ENCODE measurements at regions not wholly inside any gene's neighbourhood (a gene's known extent, or its start where the extent isn't known, plus 50 kb on each side); places are given as distances from the start of the nearest gene placed in this dataset.

DNA sequence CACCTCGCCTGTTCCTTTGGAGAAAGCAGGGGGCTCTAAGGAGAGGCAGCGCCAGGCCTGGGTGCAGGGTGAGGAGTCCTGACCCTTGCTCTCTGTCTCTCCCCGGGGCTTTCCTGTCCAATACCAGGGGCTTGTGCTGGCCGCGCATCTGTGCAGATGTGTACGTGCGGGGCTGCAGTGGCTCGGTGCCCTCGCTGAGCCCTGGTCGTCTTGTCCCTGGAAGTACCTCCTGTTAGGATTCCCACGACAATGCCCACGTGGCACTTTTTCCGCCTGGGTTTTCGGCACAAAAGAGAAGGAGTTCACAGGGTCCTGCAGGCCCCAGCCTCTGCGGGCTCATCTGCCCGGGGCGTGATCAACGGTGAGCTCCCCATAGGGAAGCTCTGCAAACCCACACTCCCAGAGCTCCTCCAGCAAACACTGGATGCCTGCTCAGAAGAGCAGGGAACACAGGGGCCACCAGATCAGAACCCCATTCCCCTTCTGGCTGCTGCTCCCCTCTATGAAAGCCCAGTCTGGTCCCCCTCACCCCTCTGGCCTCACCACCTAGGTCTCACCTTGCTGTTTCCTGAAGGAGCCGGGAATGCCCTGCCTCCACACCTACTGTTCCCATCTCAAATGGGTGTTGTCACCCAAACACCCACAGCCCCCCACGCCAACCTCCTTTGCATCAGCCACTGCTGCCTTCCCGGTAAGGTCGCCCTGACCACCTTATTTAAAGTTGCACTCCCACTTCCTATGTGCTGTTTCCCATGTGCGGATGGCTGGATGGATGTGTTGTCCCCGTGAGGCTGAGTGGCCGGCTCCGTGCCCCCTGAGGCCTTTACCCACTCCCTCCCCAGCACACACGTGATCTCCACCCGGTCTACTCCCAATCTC is 62.6 kb upstream of the PRR20G start:
- Histone ChIP-seq H3K27ac (ENCODE audit: low read depth, low read length) (no peak overlapping the region), H3K9ac (ENCODE audit: extremely low read depth, low read length, poor library complexity, severe bottlenecking) (no peak overlapping the region), H3K9me3 (ENCODE audit: control insufficient read depth, low read length) (peaks cover 7% of the 10 kb centered on the region), H3K4me3 (ENCODE audit: low read length) (no peak overlapping the region), H3K4me1 (ENCODE audit: control insufficient read depth, insufficient read depth, low read length) (no peaks in the 10 kb centered on the region), H3K27me3 (ENCODE audit: control insufficient read depth, insufficient read depth, low read length, poor library complexity, severe bottlenecking) (no peaks in the 10 kb centered on the region), H3K36me3 (ENCODE audit: control insufficient read depth, insufficient read depth, low read length) (no peaks in the 10 kb centered on the region)
- DNase-seq, result no peak
- Mint-ChIP-seq H3K36me3 (ENCODE audit: low read depth) (no peaks in the 10 kb centered on the region), H3K27ac (no peak overlapping the region), H3K27me3 (ENCODE audit: insufficient read depth) (peaks cover 21% of the 10 kb centered on the region), H3K9me3 (peaks cover 11% of the 10 kb centered on the region), H3K4me1 (no peaks in the 10 kb centered on the region), H3K4me3 (no peak overlapping the region)
- TF ChIP-seq, protein P1, sequence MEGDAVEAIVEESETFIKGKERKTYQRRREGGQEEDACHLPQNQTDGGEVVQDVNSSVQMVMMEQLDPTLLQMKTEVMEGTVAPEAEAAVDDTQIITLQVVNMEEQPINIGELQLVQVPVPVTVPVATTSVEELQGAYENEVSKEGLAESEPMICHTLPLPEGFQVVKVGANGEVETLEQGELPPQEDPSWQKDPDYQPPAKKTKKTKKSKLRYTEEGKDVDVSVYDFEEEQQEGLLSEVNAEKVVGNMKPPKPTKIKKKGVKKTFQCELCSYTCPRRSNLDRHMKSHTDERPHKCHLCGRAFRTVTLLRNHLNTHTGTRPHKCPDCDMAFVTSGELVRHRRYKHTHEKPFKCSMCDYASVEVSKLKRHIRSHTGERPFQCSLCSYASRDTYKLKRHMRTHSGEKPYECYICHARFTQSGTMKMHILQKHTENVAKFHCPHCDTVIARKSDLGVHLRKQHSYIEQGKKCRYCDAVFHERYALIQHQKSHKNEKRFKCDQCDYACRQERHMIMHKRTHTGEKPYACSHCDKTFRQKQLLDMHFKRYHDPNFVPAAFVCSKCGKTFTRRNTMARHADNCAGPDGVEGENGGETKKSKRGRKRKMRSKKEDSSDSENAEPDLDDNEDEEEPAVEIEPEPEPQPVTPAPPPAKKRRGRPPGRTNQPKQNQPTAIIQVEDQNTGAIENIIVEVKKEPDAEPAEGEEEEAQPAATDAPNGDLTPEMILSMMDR (conservative IDR thresholded peaks at IDR 0.05), result no peak
- WGBS, 2 experiments (ENCODE audit: insufficient coverage in 1 of 2, insufficient read length in 1 of 2), result 89 to 90% methylated on average over 22 to 28 of the region's 28 CpGs

GRCh38 chr3:127349501-127350171 is 61.8 kb upstream of the PRR20G start:
- WGBS, 2 experiments (ENCODE audit: insufficient coverage in 1 of 2, insufficient read length in 1 of 2), result 88 to 93% methylated on average over 5 to 19 of the region's 19 CpGs
- Mint-ChIP-seq H3K27me3 (ENCODE audit: insufficient read depth) (peaks cover 21% of the 10 kb centered on the region), H3K27ac (no peak overlapping the region), H3K4me3 (no peak overlapping the region), H3K9me3 (peaks cover 3% of the 10 kb centered on the region), H3K4me1 (no peaks in the 10 kb centered on the region), H3K36me3 (ENCODE audit: low read depth) (no peaks in the 10 kb centered on the region)
- Histone ChIP-seq H3K9me3 (ENCODE audit: control insufficient read depth, low read length) (no peaks in the 10 kb centered on the region), H3K27me3 (ENCODE audit: control insufficient read depth, insufficient read depth, low read length, poor library complexity, severe bottlenecking) (no peaks in the 10 kb centered on the region), H3K4me3 (ENCODE audit: low read length) (no peak overlapping the region), H3K4me1 (ENCODE audit: control insufficient read depth, insufficient read depth, low read length) (no peaks in the 10 kb centered on the region), H3K9ac (ENCODE audit: extremely low read depth, low read length, poor library complexity, severe bottlenecking) (no peak overlapping the region), H3K36me3 (ENCODE audit: control insufficient read depth, insufficient read depth, low read length) (no peaks in the 10 kb centered on the region), H3K27ac (ENCODE audit: low read depth, low read length) (no peak overlapping the region)
- TF ChIP-seq, protein P1 (conservative IDR thresholded peaks at IDR 0.05), result no peak
- no peak for DNase-seq

- peak; percentile 78 for DNase-seq
- Mint-ChIP-seq H3K36me3 (ENCODE audit: low read depth) (no peaks in the 10 kb centered on the region), H3K9me3 (no peaks in the 10 kb centered on the region), H3K4me3 (no peak overlapping the region), H3K4me1 (no peaks in the 10 kb centered on the region), H3K27me3 (ENCODE audit: insufficient read depth) (peaks cover 60% of the 10 kb centered on the region), H3K27ac (no peak overlapping the region)
- no peaks in the 10 kb centered on the region for H3K36me3 ChIP-seq (ENCODE audit: control insufficient read depth, insufficient read depth, low read length)
- no peak overlapping the region for H3K4me3 ChIP-seq (ENCODE audit: low read length)
- H3K27ac ChIP-seq (ENCODE audit: low read depth, low read length), result no peak overlapping the region
- H3K9me3 ChIP-seq (ENCODE audit: control insufficient read depth, low read length), result no peaks in the 10 kb centered on the region
- H3K27me3 ChIP-seq (ENCODE audit: control insufficient read depth, insufficient read depth, low read length, poor library complexity, severe bottlenecking), result peaks cover under 1% of the 10 kb centered on the region
- no peak overlapping the region for H3K9ac ChIP-seq (ENCODE audit: extremely low read depth, low read length, poor library complexity, severe bottlenecking)
- H3K4me1 ChIP-seq (ENCODE audit: control insufficient read depth, insufficient read depth, low read length), result no peaks in the 10 kb centered on the region
- WGBS, 2 experiments (ENCODE audit: insufficient coverage in 1 of 2, insufficient read length in 1 of 2), result 54 to 62% methylated on average over 9 of the region's 9 CpGs
- TF ChIP-seq, protein P1 (conservative IDR thresholded peaks at IDR 0.05), result peak; percentile 79
These were observed 54.9 kb upstream of the PRR20G start for GRCh38 chr3:127342735-127343134.
